Right renal pelvis (tissue), 4 donors: ENCODE measurements at regions not wholly inside any gene's neighbourhood (a gene's known extent, or its start where the extent isn't known, plus 50 kb on each side); places are given as distances from the start of the nearest gene placed in this dataset.
"Not testable (repeated sequence)": the region's sequence is repeated elsewhere in the genome, so short reads cannot be mapped to it uniquely, and the experiment has no call there.

ENCODE experiments used
- DNase-seq, 4 donors: peaks; one replicate each; pipeline ENCODE4 v3.0.0-alpha.2; 2013; ENCODE audit warnings: low read depth in 4 of 4, low spot score in 3 of 4, missing footprints in 1 of 4

- DNase-seq, result no peak
These were observed 99.9 kb upstream of the SLC24A4 start for GRCh38 chr14:92223025-92223424.

GRCh38 chr14:92224358-92224954 lies 98.5 kb upstream of the SLC24A4 start:
- no peak for DNase-seq

DNA sequence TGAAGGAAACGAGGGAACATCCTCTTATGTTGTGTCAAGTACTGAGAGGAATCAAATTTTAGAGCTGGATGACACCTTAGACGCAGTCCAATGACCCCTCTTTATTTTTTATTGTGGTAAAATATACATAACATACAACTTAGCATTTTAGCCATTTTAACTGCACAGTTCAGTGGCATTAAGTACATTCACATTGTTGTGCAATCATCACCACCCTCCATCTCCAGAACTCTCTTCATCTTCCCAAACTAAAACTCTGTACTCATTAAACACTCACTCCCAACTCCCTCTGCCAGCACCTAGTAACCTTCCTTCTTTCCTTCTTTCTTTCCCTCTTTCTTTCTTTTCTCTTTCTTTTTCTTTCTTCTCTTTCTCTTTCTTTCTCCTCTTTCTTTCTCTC lies 97.2 kb upstream of the SLC24A4 start:
- DNase-seq, result no peak

- DNase-seq, result not testable (repeated sequence)
These were observed 96.8 kb upstream of the SLC24A4 start for GRCh38 chr14:92226166-92226565.

- DNase-seq, result no peak
These were observed 86.6 kb upstream of the SLC24A4 start for GRCh38 chr14:92236243-92236900.

- no peak for DNase-seq
These were observed 82.3 kb upstream of the SLC24A4 start for GRCh38 chr14:92240658-92241057.

GRCh38 chr14:92241966-92242595 lies 80.9 kb upstream of the SLC24A4 start:
- no peak for DNase-seq

GRCh38 chr14:92244805-92245204 lies 78.2 kb upstream of the SLC24A4 start:
- no peak for DNase-seq

- no peak for DNase-seq
These were observed 75.6 kb upstream of the SLC24A4 start for GRCh38 chr14:92247341-92247740.

- DNase-seq, result no peak
These were observed 75.0 kb upstream of the SLC24A4 start for GRCh38 chr14:92247947-92248346.

DNA sequence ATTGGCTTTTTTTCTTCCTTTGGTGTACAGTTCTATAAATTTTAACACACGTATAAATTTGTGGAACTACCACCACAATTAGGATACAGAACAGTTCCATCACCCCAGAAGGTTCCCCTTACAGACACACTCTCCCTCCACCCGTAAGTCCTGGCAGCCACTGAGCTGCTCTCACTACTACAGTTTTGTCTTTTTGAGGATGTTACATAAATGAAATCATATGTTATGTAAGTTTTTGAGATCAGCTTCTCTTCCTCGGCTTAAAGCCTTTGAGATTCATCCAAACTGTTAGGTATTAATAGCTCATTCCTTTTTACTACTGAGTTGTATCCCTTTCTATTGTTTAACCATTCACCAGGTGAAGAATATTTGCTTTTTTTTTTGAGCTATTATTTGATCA lies 74.3 kb upstream of the SLC24A4 start:
- DNase-seq, result no peak

DNA sequence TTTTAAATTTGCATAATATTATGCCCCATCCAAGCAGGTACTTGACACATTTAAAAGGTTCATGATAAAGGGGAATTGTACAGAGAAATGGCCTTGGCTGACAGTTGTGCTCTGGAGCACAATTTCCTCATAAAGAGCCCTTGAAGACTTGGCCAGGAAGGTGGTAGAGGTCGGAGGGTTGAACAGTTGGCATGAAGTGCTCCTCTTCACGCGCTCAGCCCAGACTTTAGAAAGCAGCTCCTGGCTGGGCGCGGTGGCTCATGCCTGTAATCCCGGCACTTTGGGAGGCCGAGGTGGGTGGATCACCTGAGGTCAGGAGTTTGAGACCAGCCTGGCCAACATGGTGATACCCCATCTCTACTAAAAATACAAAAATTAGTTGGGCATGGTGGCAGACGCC lies 72.6 kb upstream of the SLC24A4 start:
- not testable (repeated sequence) for DNase-seq

DNA sequence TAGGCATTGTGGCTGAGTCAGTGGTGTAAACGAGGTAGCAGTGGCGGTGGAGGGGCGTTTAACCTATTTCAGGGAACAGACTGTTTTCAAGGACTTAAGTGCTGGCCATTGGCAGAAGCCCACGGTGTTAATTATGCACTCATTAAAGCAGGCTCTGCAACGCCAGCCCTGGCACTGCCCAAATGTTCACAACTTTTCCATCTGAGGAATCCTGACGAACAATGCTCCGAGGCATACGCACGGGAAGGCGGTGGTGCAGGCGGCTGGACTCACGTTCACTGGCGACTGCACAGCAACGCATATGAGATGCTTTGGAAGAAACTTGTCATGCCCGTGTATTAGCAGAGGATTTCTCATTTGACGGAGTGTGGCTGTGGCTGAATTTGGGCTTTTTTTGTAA lies 70.6 kb upstream of the SLC24A4 start:
- DNase-seq, result no peak

DNA sequence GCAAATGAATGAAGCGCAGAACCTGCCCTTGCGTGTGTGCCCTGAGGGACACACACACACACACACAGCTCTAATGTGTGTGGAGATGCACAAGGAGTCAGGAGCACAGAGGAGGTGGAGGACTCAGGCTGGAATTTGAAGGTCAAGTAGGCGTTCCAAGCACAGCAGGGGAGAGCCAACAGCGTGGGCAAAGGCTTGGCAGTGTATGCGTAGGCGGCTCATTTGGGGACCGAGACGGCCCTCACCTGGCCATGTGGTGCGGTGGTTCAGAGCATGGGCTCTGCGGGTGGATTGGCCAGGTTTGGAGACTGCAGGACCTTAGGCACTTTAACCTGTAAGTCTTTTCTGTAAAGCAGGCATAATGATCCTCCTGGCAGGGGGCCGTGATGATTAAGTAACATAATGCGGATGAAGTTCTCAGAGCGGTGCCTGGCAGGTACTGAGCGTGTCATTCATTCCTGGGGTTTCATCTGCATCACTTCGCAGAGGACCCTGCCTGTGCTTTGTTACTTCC lies 69.5 kb upstream of the SLC24A4 start:
- DNase-seq, result no peak

- peak; percentile 26 to 43 (median 36) for DNase-seq
These were observed 68.2 kb upstream of the SLC24A4 start for GRCh38 chr14:92254786-92255185.

GRCh38 chr14:92258934-92259333 lies 64.0 kb upstream of the SLC24A4 start:
- no peak for DNase-seq

DNA sequence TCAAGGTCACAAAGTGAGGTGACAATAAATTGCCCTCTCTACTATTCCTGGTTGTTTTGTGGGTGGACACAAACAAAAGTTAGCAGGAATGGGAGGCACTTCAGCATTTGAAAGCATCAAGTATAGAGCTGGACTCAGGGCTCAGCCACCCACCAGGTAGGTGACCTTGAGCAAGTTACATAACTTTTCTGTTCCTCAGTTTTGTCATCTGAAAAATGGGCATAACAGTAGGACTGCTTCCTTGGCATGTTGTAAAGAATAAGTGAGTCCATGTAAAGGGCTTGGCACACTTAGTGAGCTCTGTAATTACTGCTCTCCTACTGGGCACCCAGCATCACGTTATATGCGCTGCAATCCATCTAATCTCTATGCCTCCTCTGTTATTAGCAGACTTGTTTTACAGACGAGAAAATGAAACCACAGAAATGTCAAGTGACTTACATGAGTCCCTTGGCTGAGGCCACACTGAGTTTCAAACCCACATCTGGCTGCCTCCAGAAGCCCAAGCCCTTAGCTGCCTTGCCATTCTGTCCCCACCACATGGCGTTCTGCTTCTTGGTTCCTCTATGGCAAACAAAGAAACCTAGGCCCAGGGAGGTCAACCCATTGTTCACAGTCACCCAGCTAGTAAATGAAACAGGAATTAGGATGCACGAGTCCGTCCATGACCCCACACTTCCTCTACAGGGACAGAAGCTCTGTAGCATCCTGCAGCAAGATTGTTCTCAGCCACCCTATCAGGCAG lies 63.2 kb upstream of the SLC24A4 start:
- DNase-seq, result no peak

GRCh38 chr14:92263681-92264080 lies 59.3 kb upstream of the SLC24A4 start:
- no peak for DNase-seq

DNA sequence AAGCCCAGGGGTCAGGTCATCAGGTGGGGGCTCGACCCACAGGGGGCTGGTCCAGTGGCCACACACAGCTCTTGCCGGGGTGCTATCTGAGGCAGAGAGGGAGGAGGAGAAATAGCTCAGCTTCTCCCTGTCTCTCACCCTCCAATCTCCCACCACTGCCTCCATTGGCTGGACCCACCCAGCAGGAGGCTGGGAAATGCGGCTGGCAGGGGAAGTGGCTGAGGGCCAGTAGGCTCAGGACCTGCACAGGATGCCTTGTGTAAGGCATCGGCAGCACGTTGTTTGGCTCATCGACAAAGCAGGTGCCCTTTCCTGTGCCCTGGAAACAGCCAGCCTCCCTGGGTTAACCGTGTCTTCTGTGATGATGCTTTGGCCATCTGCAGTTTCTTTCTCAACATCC lies 58.8 kb upstream of the SLC24A4 start:
- DNase-seq, result no peak

- no peak for DNase-seq
These were observed 56.7 kb upstream of the SLC24A4 start for GRCh38 chr14:92266216-92266615.
